Endothelial cell (in vitro differentiated cells): ENCODE measurements at regions not wholly inside any gene's neighbourhood (a gene's known extent, or its start where the extent isn't known, plus 50 kb on each side); places are given as distances from the start of the nearest gene placed in this dataset.

ENCODE experiments used
- DNase-seq: peaks from one replicate; pipeline ENCODE4 v3.0.0; 2021; ENCODE audit warnings: low spot score
- H3K27ac Mint-ChIP-seq: one replicate; pipeline ENCODE4 v1.8.0; 2021; ENCODE audit warnings: mixed read lengths, inconsistent platforms; ENCODE audit not compliant: unreplicated experiment
- H3K27me3 Mint-ChIP-seq: one replicate; pipeline ENCODE4 v1.8.0; 2021; ENCODE audit warnings: mild to moderate bottlenecking, moderate library complexity, mixed read lengths, inconsistent platforms; ENCODE audit not compliant: unreplicated experiment
- H3K36me3 Mint-ChIP-seq: one replicate; pipeline ENCODE4 v1.8.0; 2021; ENCODE audit warnings: mild to moderate bottlenecking, low read depth, mixed read lengths, inconsistent platforms; ENCODE audit not compliant: unreplicated experiment
- H3K4me1 Mint-ChIP-seq: one replicate; pipeline ENCODE4 v1.8.0; 2021; ENCODE audit warnings: mild to moderate bottlenecking, mixed read lengths, inconsistent platforms; ENCODE audit not compliant: unreplicated experiment
- H3K4me3 Mint-ChIP-seq: one replicate; pipeline ENCODE4 v1.8.0; 2021; ENCODE audit warnings: mild to moderate bottlenecking, mixed read lengths, inconsistent platforms; ENCODE audit not compliant: unreplicated experiment
- H3K9me3 Mint-ChIP-seq: one replicate; pipeline ENCODE4 v1.8.0; 2021; ENCODE audit warnings: mixed read lengths, inconsistent platforms; ENCODE audit not compliant: unreplicated experiment
- TF ChIP-seq, protein P1 (sequence below): fragments of 200-600 bp; sonication (generic); IDR thresholded peaks from one replicate; pipeline ENCODE4 v1.5.0; 2021; ENCODE audit warnings: antibody characterized with exemption; ENCODE audit not compliant: unreplicated experiment

DNA sequence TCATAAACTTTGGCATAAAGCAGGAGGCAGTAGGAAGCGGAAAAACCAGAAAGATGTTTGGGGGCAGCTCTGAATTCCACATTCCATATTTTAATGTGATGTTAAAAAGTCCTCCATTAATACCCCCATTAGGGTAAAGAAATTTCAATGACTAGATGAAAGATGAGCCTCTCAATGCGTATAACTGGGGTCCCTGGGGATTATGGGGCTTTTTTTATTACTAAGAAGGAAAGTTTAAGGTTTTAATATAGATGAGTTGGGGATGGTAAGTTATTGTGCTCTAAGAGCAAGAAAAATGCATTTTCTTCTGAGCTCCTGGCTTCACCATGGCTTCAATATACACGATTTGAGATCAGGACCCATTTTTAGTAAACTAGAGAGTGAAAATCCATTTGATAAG lies 321.9 kb downstream of the CDK5RAP2 start:
- no peaks in the 10 kb centered on the region for H3K9me3 Mint-ChIP-seq
- no peak overlapping the region for H3K4me3 Mint-ChIP-seq
- DNase-seq, result no peak
- no peaks in the 10 kb centered on the region for H3K4me1 Mint-ChIP-seq
- peaks cover 3% of the 10 kb centered on the region for H3K27me3 Mint-ChIP-seq
- no peaks in the 10 kb centered on the region for H3K36me3 Mint-ChIP-seq
- TF ChIP-seq, protein P1, sequence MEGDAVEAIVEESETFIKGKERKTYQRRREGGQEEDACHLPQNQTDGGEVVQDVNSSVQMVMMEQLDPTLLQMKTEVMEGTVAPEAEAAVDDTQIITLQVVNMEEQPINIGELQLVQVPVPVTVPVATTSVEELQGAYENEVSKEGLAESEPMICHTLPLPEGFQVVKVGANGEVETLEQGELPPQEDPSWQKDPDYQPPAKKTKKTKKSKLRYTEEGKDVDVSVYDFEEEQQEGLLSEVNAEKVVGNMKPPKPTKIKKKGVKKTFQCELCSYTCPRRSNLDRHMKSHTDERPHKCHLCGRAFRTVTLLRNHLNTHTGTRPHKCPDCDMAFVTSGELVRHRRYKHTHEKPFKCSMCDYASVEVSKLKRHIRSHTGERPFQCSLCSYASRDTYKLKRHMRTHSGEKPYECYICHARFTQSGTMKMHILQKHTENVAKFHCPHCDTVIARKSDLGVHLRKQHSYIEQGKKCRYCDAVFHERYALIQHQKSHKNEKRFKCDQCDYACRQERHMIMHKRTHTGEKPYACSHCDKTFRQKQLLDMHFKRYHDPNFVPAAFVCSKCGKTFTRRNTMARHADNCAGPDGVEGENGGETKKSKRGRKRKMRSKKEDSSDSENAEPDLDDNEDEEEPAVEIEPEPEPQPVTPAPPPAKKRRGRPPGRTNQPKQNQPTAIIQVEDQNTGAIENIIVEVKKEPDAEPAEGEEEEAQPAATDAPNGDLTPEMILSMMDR, result no peak
- no peak overlapping the region for H3K27ac Mint-ChIP-seq

DNA sequence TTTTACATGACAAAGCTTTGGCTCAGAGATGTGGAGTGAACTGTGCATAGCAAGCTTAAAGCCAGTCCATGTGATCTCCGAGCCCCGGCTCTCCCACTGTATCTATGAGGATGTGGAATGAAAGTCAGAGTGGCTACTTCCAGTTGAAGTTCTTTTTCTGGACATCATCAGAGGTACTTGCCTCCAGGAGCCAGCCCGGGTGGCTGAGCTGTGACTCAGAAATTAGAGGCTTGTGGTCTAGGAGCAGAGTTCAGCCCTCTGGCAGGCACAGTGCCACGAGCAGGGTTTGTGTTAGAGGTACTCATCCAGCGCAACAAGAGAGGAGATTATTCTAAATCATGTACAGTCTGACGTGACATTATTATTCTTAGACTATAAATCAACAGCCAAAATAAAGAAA lies 322.5 kb downstream of the CDK5RAP2 start:
- DNase-seq, result no peak
- Mint-ChIP-seq H3K9me3 (no peaks in the 10 kb centered on the region), H3K36me3 (no peaks in the 10 kb centered on the region), H3K4me1 (no peaks in the 10 kb centered on the region), H3K27me3 (peaks cover 4% of the 10 kb centered on the region), H3K4me3 (no peak overlapping the region), H3K27ac (no peak overlapping the region)
- TF ChIP-seq, protein P1, result no peak

DNA sequence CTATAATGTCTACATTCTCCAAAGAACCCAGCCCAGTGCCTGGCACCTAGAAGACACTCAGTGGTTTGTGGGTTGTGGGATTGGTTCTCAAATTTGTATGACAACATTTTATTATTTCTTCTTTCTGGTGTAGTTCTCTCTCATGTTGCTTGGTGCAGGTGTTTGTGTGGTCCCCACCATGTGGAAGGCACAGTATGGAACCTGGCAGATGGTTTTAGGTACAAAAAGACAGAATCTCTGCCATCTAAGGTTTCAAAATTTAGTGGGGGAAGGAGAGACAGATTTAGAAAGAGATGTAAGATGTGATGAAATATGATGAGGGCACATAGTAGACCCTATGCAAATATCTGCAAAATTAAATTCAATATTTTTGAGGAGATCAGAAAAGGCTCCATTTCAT lies 323.8 kb downstream of the CDK5RAP2 start:
- no peaks in the 10 kb centered on the region for H3K9me3 Mint-ChIP-seq
- no peak for DNase-seq
- no peak overlapping the region for H3K4me3 Mint-ChIP-seq
- peaks cover 3% of the 10 kb centered on the region for H3K27me3 Mint-ChIP-seq
- TF ChIP-seq, protein P1, result no peak
- H3K36me3 Mint-ChIP-seq, result no peaks in the 10 kb centered on the region
- H3K4me1 Mint-ChIP-seq, result no peaks in the 10 kb centered on the region
- H3K27ac Mint-ChIP-seq, result no peak overlapping the region

DNA sequence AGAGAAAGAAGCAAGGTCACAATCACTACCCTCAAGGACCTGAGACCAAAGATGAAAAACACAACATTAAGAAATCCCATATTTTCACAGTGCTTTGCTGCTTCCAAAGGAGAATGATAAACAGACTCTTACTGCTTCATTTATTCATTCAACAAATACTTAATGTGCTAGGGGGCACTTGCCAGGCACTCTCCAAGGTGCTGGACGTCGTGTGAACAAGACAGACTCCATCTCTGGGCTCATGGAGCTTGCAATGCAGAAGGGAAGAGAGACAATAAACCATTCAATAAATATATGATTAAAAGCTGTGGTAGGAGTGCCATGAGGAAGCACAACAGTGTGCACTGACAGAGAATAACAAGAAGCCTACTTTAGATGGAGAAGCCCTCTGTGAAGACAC lies 327.7 kb downstream of the CDK5RAP2 start:
- no peak overlapping the region for H3K27ac Mint-ChIP-seq
- H3K36me3 Mint-ChIP-seq, result no peaks in the 10 kb centered on the region
- DNase-seq, result peak; percentile 17
- peaks cover 3% of the 10 kb centered on the region for H3K27me3 Mint-ChIP-seq
- TF ChIP-seq, protein P1, result no peak
- no peaks in the 10 kb centered on the region for H3K4me1 Mint-ChIP-seq
- no peak overlapping the region for H3K4me3 Mint-ChIP-seq
- H3K9me3 Mint-ChIP-seq, result no peaks in the 10 kb centered on the region

DNA sequence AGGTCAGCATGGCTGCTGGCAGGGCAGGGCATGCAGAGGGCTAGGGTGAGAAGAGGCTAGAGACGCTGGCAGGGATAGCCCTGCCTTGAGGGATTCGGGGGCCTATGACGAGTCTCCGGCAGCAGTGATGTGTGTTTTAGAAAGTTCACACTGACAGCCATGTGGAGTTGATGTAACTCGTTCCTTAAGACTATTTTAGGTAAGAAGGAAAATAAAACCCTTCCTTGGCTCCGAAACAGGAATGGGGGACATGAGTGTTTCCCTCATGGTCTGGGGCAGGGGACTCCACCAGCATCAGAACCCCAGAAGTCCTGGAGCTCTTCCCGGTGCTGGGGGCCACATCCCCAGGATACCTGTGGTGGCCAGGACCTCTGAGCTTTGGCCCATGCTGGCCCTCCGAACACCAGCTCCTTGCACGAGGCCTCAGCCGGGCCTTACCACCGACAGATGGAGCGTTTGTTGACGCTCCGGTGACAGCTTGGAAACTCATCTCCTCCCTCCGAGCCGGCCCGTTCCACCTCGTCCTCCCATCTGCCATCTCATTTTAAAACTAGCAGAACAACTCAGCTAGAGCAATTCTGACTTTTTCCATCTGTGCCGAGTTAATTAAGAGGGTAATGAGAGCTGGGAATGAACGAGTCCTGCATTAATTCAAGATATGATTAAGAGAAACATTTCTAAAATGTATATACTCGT lies 337.7 kb downstream of the CDK5RAP2 start:
- H3K9me3 Mint-ChIP-seq, result no peaks in the 10 kb centered on the region
- no peak overlapping the region for H3K4me3 Mint-ChIP-seq
- no peaks in the 10 kb centered on the region for H3K4me1 Mint-ChIP-seq
- no peak overlapping the region for H3K27ac Mint-ChIP-seq
- DNase-seq, result no peak
- no peaks in the 10 kb centered on the region for H3K27me3 Mint-ChIP-seq
- no peaks in the 10 kb centered on the region for H3K36me3 Mint-ChIP-seq
- TF ChIP-seq, protein P1, result no peak
